Germinal center (tissue), 1 donor: ENCODE measurements at regions not wholly inside any gene's neighbourhood (a gene's known extent, or its start where the extent isn't known, plus 50 kb on each side); places are given as distances from the start of the nearest gene placed in this dataset.

Source experiments
- DNase-seq: peaks from one replicate; pipeline ENCODE4 v3.0.0; 2012; ENCODE audit warnings: mixed read lengths, low spot score

DNA sequence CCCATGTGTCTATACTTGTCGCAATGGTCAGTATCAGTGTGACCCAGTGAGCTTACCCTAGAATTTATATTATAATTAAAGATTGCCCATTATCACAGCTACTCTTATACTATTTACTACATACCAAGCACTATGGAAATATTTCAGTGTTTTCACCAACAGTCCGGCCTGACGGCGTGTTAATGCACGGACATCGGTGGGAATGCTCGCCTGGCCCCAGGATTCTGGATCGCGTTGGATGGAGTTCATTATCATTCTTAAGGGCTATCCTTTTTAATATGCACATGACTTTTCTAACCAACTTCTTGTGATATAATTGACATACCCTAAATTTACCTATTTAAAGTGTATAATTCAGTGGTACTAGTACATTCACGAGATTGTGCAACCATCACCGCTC lies 51.8 kb upstream of the AFDN start:
- DNase-seq: no peak

GRCh38 chr6:167776906-167777627 lies 49.6 kb upstream of the AFDN start:
- DNase-seq: no peak
